Fibroblast of skin of scalp (primary cell): ENCODE measurements at regions not wholly inside any gene's neighbourhood (a gene's known extent, or its start where the extent isn't known, plus 50 kb on each side); places are given as distances from the start of the nearest gene placed in this dataset.
"Not testable (repeated sequence)": the region's sequence is repeated elsewhere in the genome, so short reads cannot be mapped to it uniquely, and the experiment has no call there.

Experiments used
- DNase-seq: peaks from one replicate; pipeline ENCODE4 v3.0.0-alpha.2; 2013

DNA sequence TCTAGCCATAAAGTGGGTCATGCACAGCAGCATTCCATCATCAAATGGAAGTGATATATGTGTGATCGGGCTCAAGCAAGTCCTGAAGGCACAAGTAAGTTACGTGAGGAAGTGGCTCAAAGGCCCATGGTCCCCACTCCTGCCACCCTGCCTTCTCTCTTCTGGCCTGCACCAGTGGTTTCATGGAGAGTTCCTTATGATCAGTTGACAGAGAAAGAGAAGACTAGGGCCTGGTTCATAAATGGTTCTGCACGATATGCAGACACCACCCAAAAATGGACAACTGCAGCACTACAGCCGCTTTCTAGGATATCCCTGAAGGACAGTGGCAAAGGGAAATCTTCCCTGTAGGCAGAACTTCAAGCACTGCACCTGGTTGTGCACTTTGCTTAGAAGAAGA, 412.6 kb upstream of the SMIM21 start:
- DNase-seq: no peak

DNA sequence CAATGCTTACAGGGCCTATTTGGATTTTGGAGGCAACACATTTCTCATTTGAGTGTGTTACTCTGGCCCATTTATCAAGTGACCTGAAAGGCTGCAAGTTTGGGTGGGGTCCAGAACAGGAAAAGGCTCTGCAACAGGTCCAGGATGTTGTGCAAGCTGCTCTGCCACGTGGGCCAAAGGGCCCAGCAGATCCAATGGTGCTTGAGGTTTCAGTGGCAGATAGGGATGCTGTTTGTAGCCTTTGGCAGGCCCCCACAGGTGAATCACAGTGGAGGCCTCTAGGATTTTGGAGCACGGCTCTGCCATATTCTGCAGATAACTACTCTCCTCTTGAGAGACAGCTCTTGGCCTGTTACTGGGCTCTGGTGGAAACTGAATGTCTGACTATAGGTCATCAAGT, 412.2 kb upstream of the SMIM21 start:
- not testable (repeated sequence) for DNase-seq

DNA sequence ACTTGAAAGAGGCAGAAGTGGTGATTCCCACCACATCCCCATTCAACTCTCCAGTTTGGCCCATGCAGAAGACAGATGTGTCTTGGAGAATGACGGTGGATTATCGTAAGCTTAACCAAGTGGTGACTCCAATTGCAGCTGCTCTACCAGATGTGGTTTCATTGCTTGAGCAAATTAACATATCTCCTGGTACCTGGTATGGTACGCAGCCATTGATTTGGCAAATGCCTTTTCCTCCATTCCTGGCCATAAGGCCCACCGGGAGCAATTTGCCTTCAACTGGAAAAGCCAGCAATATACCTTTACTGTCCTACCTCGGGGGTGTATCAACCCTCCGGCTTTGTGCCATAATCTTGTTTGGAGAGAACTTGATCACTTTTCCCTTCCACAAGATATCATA, 411.5 kb upstream of the SMIM21 start:
- no peak for DNase-seq

DNA sequence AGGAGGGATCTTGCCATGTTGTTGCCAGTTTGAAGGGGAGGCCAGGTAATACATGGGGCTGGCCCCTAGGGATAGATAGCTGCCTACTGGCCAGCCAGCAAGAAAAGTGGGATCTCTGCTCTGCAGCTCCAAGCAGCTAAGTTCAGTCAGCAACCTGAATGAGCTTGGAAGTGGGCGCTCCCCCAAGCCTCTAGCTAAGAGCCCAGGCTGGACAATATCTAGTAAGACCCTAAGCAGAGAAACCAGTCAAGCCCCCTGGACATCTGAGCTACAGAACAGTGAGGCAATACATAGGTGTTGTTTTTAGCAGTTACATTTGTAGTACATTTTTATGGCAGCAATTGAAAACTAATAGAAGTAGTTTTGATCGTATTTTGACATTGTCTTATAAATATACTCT, 409.8 kb upstream of the SMIM21 start:
- no peak for DNase-seq

DNA sequence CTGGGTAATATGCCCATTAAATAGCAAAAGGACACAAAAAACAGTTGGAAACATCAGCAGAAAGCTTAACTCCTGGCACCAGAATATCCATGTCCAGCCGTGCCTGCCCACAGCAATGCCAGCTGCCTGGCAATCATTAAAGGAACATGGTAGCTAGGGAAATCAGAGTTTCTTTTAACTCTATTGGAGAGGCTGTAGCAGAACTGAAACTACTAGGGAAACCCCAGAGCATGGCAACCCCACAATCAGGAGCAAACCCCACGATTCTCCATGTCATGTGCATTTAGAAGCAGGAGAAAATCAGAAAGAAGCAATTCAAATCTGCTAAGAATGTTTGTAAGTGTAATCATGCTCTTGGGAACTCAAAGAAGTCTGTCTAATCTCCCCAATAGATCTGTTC, 409.0 kb upstream of the SMIM21 start:
- DNase-seq: no peak

DNA sequence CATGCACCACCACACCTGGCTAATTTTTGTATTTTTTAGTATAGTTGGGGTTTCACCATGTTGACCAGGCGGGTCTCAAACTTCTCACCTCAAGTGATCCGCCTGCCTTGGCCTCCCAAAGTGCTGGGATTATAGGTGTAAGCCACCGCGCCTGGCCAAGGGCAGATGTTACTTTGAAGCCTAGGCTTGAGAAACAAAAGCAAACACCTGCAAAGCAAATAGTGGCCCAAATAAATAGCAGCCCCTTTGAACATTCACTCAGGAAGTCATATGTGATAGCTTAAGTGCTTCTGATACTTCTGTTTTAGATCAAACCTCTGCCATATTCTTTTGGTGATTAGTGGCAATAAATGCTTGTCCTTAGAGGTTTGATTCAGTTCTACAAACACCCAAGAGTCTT, 404.5 kb upstream of the SMIM21 start:
- DNase-seq: no peak

DNA sequence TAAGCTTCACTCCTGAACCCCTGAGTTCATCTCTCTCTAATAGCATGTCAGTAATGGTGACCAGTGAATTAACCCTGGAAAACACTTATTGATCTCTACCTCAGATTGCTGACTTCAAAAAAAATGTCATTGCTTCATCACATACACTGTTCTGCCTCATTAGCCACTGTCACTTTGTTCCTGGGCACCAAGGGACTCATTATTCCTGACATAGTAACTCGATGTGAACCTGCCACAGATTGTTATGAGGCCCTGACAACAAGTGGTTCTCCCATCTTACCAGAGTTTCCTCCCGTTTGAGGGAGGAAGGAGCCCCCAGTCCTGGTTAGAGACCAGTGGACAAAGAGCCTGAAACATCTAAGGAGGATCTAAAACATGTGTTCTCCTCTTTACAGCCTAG, 403.3 kb upstream of the SMIM21 start:
- no peak for DNase-seq

DNA sequence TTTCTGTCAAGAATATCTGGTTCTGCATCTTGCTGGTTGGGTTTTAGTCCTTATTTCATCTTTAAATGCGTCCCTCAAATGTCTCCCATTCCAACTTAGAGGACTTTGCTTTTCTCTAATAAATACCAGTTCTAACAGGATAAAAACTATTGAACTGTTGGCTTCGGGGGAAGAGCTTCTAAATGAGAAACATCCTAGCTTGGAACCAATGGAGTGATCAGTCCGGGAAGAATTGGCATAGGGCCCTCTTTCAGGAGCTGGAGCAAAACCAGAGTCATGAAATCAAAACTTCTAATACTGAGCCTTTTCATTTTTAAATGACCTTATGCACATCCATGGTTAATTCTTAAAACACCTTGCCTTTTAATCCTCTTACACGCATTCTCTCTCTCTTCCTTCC, 401.6 kb upstream of the SMIM21 start:
- DNase-seq: no peak

DNA sequence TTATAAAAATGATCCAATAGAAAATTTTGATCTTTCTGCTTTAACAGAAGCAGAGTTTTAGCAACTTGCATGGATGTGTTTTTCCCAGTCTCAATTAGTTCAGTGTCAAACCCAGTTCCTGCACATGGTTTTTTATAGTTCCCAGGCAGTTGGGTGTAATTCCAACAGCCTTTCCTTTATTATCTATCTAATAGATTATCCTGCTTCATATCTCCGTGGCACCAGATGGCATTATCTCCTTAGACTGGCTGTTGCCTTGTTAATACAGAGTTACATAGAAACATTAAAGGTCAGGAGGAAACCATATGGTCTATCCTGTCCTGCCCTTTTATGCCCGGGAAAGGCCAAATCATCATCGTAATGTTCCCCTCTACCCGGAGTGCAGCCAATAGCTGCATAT, 400.9 kb upstream of the SMIM21 start:
- DNase-seq: no peak

DNA sequence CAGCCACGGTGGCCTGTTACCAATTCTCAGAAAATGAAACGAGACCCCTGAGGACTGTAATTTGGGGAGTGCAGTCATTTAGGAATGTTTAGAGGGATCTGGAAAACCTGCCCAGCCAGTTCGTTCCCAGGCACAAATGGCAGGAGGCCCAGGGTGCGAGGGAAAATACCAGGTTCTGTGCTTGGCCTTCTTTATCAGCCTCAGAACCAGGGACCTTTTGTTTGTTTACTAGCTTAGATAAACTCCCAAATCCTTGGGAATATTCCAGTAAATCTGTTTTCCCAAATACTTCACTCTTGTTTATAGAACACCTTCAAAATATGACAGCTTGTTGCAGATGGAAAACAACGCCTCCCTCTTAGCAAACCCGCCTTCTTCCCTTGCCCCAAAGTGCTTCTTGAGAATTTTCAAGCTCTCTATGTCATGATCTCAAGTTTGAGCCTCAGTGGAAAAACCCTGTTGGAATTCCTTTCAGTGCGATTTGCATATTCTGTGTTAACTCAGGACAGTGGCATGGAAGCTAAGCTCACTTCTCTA, 400.3 kb upstream of the SMIM21 start:
- DNase-seq: no peak

DNA sequence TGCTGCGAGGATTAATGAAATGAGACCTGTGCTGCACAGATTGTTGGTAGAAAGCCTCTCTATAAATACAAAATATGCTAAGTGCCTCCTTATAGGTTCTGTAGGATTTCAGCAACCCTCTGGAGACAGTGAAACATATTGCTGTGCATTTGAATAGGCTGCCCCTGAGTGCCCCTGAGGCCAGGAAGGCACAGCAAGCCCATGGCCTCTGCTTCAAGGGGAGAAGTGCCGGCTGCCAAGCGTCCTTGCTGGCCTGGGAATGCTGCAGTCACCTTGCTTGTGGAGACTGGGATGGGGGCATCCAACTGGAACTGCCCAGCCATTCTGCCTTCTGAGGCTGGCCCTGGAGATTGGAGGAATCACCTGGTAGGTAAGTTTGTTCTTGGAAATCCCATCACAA, 397.2 kb upstream of the SMIM21 start:
- DNase-seq: no peak

DNA sequence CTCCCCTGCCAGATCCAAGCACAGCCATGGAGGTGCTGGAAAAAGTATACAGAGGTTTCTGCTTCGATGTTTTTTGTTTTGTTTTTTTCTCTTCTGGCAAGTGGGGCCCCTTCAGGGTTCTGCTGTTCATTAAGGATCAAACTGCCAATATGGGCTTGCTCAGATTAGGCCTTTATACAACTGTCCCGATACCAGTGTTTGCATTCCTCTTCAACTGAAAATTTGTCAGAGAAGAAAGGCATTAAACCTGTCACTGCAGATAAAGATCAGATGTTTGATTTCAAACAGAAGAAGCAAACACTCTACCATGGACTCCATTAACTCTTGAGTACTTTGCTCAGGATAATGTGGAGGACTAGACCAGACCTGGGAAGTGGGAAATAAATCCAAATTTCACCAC, 396.0 kb upstream of the SMIM21 start:
- DNase-seq: no peak

DNA sequence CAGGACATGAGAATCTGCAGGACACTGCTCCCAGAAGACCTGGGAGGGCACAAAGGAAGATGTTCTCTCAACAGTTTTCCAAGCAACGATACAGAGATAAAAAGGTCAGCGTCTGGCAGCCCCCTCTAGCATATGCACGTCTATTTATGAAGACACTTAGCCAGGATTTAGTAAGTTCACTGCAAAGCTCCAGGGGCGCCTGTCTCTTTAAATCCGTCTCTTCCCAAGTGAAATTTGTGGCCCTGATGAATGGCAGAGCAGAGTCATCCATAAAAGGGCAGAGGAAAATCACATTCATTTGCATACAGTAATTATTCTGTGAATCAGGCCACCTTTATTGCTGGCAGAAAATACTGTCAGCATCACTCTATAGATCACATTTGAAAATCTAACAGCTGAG, 390.9 kb upstream of the SMIM21 start:
- DNase-seq: no peak

DNA sequence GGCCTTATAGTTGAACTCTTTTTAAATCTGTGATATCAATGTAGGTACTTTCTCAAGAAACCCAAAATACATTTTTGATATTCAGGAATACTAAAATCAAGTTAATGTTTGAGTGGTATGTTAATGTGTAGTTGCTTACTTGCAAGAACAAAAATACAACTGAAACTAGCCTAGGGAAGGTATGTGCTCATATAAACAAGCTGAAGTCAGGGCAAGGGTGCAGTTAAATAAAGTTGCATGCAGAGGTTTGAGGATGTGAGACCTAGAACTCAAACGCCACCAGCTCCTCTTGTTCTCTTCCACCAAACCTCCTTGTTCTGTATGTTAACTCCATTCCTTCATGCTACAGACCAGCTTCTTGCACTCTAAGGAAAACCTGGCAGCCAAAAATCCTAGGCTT, 388.3 kb upstream of the SMIM21 start:
- no peak for DNase-seq

DNA sequence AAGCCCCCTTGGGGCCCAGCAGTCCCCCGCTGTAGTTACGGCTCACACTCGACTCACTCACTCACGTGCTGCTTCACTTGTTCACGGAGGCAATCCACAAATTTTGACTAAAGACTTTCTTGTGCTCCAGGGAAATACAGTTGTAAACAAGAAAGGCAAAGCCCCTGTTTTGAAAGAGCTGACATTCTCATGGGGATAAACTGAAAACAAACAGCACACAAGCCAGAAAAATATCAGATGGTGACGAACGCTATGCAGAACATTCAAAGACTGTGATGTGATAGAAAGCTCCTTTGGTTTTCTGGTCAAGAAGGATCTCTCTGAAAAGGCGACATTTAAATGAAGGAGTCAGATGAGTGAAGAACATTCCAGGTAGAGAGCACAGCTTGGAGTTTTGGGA, 385.3 kb upstream of the SMIM21 start:
- no peak for DNase-seq

DNA sequence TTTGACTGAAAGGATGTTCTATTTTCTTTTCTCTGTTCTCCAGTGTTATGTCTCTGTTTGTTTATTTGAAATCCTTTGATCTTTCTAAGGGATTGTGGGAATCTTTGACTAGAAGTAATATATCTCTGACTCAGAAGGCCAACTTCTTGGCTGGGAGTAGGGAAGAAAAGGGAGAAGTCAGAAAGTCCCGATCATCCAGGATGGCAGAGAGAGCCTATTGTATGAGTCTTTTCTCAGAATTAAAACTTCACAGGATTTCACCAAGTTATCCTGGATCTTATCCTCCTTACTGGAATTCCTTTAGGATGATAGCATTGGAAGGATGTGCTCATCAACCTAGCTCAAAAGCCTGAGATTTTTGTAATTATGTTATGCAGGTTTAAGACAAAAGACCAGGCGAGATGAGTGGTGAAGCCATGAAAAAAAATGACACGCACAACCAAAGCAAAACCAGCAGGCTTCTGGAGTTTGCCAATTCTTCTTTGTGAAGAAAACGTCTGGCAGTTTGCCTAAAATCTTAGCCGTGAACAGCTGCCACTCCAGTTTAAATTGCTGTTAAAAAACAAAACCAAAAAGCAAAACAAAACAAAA, 383.6 kb upstream of the SMIM21 start:
- peak; percentile 11 for DNase-seq

DNA sequence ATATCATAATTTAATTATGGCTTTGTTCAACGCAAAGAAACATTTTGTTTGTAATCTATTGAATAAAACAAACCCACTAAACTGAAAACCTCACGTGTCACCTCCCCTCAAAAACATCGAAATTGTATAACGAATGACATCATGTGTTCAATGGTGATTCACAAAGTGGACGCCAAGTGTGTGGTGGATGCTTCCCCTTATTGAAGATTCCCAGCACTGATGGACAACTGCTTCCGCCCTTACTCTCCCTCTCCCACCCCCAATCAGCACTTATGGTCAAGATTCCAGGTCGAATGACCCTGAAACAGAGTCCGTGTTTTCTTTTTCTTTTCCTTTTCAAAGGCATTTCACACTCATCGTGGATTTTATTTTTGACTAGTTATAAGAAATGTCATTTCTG, 383.0 kb upstream of the SMIM21 start:
- DNase-seq: no peak

DNA sequence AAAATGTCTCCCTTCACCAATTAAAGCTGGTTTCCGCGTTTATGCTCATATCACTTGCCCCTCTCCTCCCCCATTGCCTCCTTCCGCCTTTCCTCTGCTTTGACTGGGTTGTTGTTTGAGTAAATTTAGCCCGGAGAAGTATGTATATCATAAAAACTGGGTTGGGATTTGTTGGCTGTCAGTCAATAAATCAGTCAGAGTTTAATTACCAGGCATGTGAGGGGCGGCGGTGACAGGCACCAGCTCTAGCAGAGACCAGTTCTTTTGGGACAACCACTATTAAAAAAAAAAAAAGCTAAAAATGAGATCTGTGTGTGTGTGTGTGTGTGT, 382.4 kb upstream of the SMIM21 start:
- no peak for DNase-seq

DNA sequence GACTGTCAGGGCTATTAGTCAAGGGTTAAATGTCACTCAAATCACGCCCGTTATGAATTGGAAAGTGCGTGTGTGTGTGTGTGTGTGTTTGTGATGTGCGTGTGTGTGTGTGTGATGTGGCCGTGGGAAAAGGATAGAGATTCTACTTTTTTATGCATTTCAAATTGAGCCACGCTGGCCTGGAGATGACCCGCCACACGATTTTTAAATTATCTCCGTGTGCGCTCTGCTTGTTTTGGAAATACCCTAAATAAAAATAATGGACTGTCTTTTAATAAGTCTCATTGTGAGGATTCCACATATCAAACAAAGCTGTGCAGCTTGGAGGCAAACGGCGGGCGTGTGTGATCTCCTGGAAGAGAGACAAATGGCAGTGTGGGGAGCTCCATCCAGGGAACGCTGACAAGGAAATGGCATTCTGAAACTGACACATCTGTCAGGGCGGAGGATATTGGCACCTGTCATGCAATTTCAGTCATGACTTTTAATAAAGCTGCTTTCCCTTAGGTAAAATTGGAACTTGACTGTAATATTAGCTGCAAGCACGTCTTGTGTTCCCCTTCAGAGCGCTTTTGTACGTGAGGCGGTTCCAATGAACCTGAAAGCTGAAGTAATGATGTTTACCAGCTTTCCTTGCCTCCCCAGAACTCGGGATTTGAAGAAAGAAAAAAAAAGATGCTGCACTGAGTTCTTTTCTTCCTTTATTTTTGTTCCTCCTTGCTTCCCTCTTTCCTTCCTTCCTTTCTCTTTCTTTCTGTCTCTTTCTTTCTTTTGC, 381.8 kb upstream of the SMIM21 start:
- no peak for DNase-seq

DNA sequence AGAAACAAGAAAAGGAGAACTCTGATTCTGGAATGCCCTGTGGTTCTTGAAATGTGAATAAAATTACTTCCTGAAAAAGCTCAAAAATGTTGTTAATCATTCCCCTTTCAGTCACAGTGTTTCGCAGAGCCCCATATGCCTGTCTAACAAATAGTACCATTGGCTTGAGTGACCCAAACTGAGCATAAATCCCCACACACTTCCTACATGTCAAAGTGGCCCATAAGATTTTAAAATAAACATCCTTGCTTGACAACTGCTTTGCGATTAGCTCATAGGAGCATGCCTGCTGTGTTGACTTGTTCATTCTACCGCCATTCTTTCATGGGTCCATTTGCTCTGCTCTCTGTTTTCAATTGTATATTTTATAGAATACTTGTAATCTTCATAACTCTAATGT, 377.8 kb upstream of the SMIM21 start:
- DNase-seq: no peak

DNA sequence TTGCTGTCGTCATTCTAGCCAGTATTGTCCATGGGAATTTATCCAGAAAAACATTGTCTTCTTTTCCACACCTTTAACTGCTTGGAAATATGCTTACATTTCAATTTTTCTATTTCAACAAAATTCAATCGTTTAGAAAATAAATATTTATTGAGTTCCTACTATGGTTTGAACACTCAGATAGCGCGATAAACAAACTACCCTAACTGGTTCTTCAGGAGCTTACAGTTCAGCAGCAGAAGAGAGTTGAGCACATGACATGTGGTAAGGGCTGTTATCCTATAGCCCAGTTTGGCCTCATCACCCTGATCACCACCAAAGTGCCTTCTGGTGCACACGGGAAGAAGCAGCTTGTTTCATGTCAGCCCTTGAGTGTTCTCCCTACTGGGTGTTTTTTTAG, 375.2 kb upstream of the SMIM21 start:
- no peak for DNase-seq

DNA sequence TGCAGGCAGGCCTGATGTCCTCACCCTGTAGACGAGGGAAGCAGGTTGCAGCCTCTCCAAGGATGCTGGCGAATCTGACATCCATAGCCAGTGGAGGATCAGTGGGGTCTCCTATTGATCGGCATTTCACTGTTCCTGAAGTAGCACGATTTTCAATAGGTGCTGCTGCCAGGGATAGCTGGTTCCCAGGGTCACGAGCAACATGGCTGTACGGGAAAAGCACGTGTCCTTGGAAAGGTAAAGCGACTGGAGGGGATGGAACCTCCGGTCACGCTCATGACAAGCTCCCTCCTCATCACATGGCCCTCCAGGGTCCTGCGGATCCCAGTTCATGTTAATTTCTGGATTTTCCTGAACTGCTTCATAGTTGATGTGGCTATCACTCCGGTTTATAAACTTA, 373.7 kb upstream of the SMIM21 start:
- DNase-seq: no peak

DNA sequence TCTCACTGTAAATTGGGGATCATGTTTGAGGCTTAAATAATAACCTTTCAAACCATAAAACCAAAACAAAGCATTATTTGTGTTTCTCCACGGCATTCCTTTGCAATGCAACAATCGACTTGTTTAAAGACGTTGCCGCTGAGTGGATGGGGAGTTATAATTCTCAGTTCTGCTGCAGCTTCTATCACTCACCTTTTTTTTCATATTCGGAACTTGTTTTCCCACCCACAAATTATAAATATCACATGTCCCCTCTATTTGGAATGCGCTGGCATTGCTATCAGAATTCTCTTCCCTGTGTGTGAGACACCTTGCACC, 372.8 kb upstream of the SMIM21 start:
- no peak for DNase-seq

DNA sequence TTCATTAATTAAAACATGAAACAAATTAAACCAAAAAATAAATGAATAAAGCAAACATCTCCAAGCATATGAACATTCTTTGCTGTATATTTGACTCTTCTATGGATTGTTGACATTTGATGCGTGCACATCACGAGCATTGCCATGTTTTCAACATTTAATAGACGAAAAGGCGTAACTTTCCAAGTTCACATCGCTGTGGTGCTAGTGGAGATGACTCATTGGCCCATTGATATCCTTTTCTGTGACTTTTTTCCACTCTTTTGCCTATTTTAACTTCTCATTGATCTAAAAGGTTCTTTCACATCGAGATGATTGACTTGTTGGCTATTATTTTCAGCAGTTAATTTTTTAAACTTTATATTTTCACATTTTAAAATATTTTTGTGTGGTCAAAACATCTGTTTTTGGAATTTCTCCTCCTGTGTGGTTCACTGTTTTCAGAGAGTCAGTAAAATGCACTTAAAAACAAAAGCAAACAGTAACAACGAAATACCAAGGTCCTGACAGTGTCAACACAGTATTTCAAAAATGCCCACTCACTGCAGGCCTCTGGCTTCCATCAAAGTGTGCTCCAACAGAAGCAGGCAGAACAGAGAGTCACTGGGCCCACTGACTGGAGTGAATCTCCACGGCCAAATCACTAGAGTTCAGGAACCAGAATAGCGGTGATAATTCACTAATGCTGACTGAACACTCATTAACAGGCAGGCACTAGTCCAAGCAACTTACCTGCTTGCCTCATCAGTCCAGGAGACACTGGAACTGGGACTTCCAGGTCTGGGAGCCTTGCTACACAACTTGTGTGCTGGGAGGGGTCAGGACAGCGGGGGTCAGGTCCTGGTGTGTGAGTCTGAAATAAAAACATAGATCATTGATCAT, 372.2 kb upstream of the SMIM21 start:
- peak; percentile 32 for DNase-seq
